HepG2 (cell line): ENCODE measurements at regions not wholly inside any gene's neighbourhood (a gene's known extent, or its start where the extent isn't known, plus 50 kb on each side); places are given as distances from the start of the nearest gene placed in this dataset.

ENCODE experiments used
- GPN1 ChIP-seq: sonication (generic); formaldehyde crosslinking; IDR thresholded peaks from 2 replicates; pipeline ENCODE4 v1.5.1; 2020; ENCODE audit warnings: missing genetic modification reagents, borderline replicate concordance
- RERE ChIP-seq: IDR thresholded peaks from 2 replicates; pipeline ENCODE4 v1.6.1; 2016; ENCODE audit warnings: low read depth, missing genetic modification reagents, missing compliant biosample characterization
- SMC3 ChIP-seq: IDR thresholded peaks from 2 replicates; pipeline ENCODE4 v1.6.1; 2011; ENCODE audit warnings: low read length, improper control_type of control experiment
- STAT6 ChIP-seq: sonication (generic); formaldehyde crosslinking; IDR thresholded peaks from 2 replicates; pipeline ENCODE4 v1.4.0; 2020; ENCODE audit warnings: missing genetic modification reagents, mild to moderate bottlenecking, borderline replicate concordance
- ZBTB42 ChIP-seq: sonication (generic); formaldehyde crosslinking; IDR thresholded peaks from 2 replicates; pipeline ENCODE4 v1.5.0; 2020; ENCODE audit warnings: mild to moderate bottlenecking, missing genetic modification reagents
- ZMAT3 ChIP-seq: sonication (generic); formaldehyde crosslinking; conservative IDR thresholded peaks from 2 replicates; pipeline ENCODE4 v1.7.0; 2021; ENCODE audit warnings: missing genetic modification reagents

- TF ChIP-seq RERE (CRISPR knock-in tag) (no peak), STAT6 (CRISPR knock-in tag) (no peak), GPN1 (CRISPR knock-in tag) (no peak), ZMAT3 (CRISPR knock-in tag) (no peak), ZBTB42 (CRISPR knock-in tag) (no peak), SMC3 (peak; percentile 68)
Measured at GRCh38 chr5:74919487-74919886, 53.3 kb upstream of the FAM169A start (continued).
